K562 (cell line): ENCODE measurements at regions not wholly inside any gene's neighbourhood (a gene's known extent, or its start where the extent isn't known, plus 50 kb on each side); places are given as distances from the start of the nearest gene placed in this dataset.
A peak's percentile ranks its signal among the peaks of the same experiment; 100 is the strongest.

Source experiments
- CBFA2T2 ChIP-seq: fragments of 450-650 bp; conservative IDR thresholded peaks from 2 replicates; pipeline ENCODE4 v1.6.1; 2017; ENCODE audit warnings: mild to moderate bottlenecking
- CREM ChIP-seq: IDR thresholded peaks from 2 replicates; pipeline ENCODE4 v1.6.1; 2014; ENCODE audit warnings: antibody characterized with exemption, low read depth
- DACH1 ChIP-seq: fragments of 450-650 bp; IDR thresholded peaks from 2 replicates; pipeline ENCODE4 v1.6.1; 2018; ENCODE audit not compliant: partially characterized antibody
- EHMT2 ChIP-seq: fragments of 450-650 bp; IDR thresholded peaks from 2 replicates; pipeline ENCODE4 v1.6.1; 2018; ENCODE audit warnings: antibody characterized with exemption
- ESRRB ChIP-seq: fragments of 250-450 bp; sonication (Bioruptor Pico); IDR thresholded peaks from 2 replicates; pipeline ENCODE4 v1.5.0; 2020; ENCODE audit warnings: mild to moderate bottlenecking, moderate library complexity, borderline replicate concordance
- GABPB1 ChIP-seq: sonication (generic); formaldehyde crosslinking; IDR thresholded peaks from 2 replicates; pipeline ENCODE4 v1.8.0; 2022; ENCODE audit warnings: mild to moderate bottlenecking, missing genetic modification reagents
- HIVEP1 ChIP-seq: fragments of 250-450 bp; sonication (Bioruptor Pico); IDR thresholded peaks from 2 replicates; pipeline ENCODE4 v1.4.0; 2020; ENCODE audit warnings: mild to moderate bottlenecking
- KLF16 ChIP-seq: IDR thresholded peaks from 2 replicates; pipeline ENCODE4 v1.6.1; 2016; ENCODE audit warnings: antibody characterized with exemption
- MTA2 ChIP-seq: fragments of 450-650 bp; IDR thresholded peaks from 2 replicates; pipeline ENCODE4 v1.6.1; 2016; ENCODE audit warnings: low read depth
- NFIC ChIP-seq: fragments of 450-650 bp; IDR thresholded peaks from 2 replicates; pipeline ENCODE4 v1.6.1; 2017; ENCODE audit warnings: mild to moderate bottlenecking, inconsistent platforms
- PCBP2 ChIP-seq: fragments of 200-400 bp; formaldehyde crosslinking; IDR thresholded peaks from 2 replicates; pipeline ENCODE4 v1.6.1; 2018; ENCODE audit warnings: low read length, low read depth, mild to moderate bottlenecking, moderate library complexity; ENCODE audit not compliant: poor library complexity, severe bottlenecking
- PML ChIP-seq: IDR thresholded peaks from 2 replicates; pipeline ENCODE4 v1.6.1; 2012; ENCODE audit warnings: low read length, inconsistent platforms
- RNF2 ChIP-seq: sonication (generic); IDR thresholded peaks from 2 replicates; pipeline ENCODE4 v1.6.1; 2016
- SIN3A ChIP-seq, 2 experiments: fragments of 150-350 bp in 1 of 2; IDR thresholded peaks; 2 replicates each; pipeline ENCODE4 v1.6.1; 2011 to 2016; ENCODE audit warnings: borderline replicate concordance in 2 of 2, low read depth in 2 of 2, low read length in 2 of 2, mild to moderate bottlenecking in 2 of 2, moderate library complexity in 2 of 2; ENCODE audit not compliant: control insufficient read depth in 1 of 2
- SMARCA4 ChIP-seq: fragments of 450-650 bp; IDR thresholded peaks from 2 replicates; pipeline ENCODE4 v1.6.1; 2016
- SMARCC2 ChIP-seq: fragments of 450-650 bp; IDR thresholded peaks from 2 replicates; pipeline ENCODE4 v1.6.1; 2017; ENCODE audit warnings: antibody characterized with exemption, moderate library complexity, mild to moderate bottlenecking, low read depth
- STAT5A ChIP-seq: IDR thresholded peaks from 2 replicates; pipeline ENCODE4 v1.6.1; 2012; ENCODE audit warnings: low read length, inconsistent platforms, borderline replicate concordance
- TRIM28 ChIP-seq: fragments of 450-650 bp; IDR thresholded peaks from 2 replicates; pipeline ENCODE4 v1.6.1; 2017
- ZNF217 ChIP-seq: sonication (generic); formaldehyde crosslinking; IDR thresholded peaks from 2 replicates; pipeline ENCODE4 v1.8.0; 2022; ENCODE audit warnings: mild to moderate bottlenecking, missing genetic modification reagents
- ZNF354B ChIP-seq: fragments of 250-450 bp; sonication (Bioruptor Pico); IDR thresholded peaks from 2 replicates; pipeline ENCODE4 v1.4.0; 2020
- ZNF507 ChIP-seq: conservative IDR thresholded peaks from 2 replicates; pipeline ENCODE4 v1.6.1; 2017; ENCODE audit warnings: missing genetic modification characterization, missing compliant biosample characterization
- TF ChIP-seq, protein P1 (sequence below): fragments of 250-450 bp; sonication (Bioruptor Pico); IDR thresholded peaks from 2 replicates; pipeline ENCODE4 v1.4.0; 2020
- TF ChIP-seq, protein P2 (sequence below), 2 experiments: fragments of 200-800 bp in 1 of 2; sonication (Bioruptor generic) in 1 of 2; sonication (generic) in 1 of 2; formaldehyde crosslinking in 1 of 2; IDR thresholded peaks in 1 of 2; conservative IDR thresholded peaks in 1 of 2; 2 replicates each; pipeline versions ENCODE4 v1.5.0 to v1.6.1; 2016 to 2020; ENCODE audit warnings: missing compliant biosample characterization in 1 of 2, missing genetic modification characterization in 1 of 2, missing genetic modification reagents in 1 of 2
- TF ChIP-seq, protein P3 (sequence below): sonication (generic); formaldehyde crosslinking; IDR thresholded peaks from 2 replicates; pipeline ENCODE4 v1.8.1; 2023; ENCODE audit warnings: mild to moderate bottlenecking, missing genetic modification reagents

DNA sequence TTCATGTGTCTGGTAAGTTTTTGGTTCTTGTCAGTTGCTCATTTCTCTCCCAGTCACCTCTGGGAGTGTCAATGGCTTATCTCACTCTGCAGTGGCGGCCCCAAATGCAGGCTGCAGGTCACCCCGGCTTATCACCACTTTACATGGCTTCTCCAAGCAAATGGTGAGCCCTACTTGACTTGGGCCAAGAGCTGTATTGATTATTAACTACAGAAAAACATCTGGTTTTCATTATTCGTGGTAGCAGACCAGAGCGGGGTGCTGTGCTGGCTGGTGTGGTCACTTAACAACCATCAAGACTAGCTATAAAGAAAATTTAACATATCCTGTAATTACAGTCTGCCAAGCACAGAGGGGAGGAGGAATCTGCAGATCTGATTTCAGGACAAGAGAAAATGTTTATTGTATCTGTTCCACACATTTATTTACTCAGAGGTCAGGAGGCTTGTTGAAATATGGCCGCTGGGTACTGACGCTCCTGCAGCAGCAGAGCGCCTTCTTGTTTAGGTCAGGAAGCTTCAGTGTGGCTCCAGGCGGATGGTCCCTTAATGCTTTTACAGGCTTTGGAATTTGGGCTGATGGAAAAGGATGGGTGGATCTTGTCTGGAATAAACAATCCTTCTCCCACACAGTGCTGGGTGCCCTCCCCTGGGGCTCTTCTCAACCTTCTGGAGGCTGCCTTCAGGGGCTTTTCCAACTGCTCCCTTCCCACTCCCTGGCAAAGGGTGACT is 87.8 kb downstream of the HLX start (continued):
- peak; percentile 88 for TF ChIP-seq MTA2
- peak; percentile 92 for TF ChIP-seq EHMT2
- peak; percentile 89 for TF ChIP-seq SMARCC2
- TF ChIP-seq PML: peak; percentile 92
- TF ChIP-seq STAT5A: peak; percentile 91
- TF ChIP-seq ZNF354B (CRISPR knock-in tag): no peak
- peak; percentile 69; the same call in 1 of the 2 replicates for TF ChIP-seq RNF2
- peak; percentile 73 for TF ChIP-seq DACH1
- TF ChIP-seq KLF16: peak; percentile 92
- TF ChIP-seq CREM: peak; percentile 81
- TF ChIP-seq ESRRB: no peak
- peak; percentile 84 for TF ChIP-seq NFIC
- no peak for TF ChIP-seq PCBP2
- TF ChIP-seq ZNF217: no peak
- TF ChIP-seq SMARCA4: peak; percentile 93
- TF ChIP-seq SIN3A (IDR thresholded peaks at IDR 0.05; ENCODE audit: borderline replicate concordance in 2 of 2, control insufficient read depth in 1 of 2, low read depth in 2 of 2, low read length in 2 of 2): no peak
- TF ChIP-seq ZNF507 (tag): no peak
- no peak for TF ChIP-seq TRIM28
- no peak for TF ChIP-seq GABPB1 (CRISPR knock-in tag)
- TF ChIP-seq, protein P1, sequence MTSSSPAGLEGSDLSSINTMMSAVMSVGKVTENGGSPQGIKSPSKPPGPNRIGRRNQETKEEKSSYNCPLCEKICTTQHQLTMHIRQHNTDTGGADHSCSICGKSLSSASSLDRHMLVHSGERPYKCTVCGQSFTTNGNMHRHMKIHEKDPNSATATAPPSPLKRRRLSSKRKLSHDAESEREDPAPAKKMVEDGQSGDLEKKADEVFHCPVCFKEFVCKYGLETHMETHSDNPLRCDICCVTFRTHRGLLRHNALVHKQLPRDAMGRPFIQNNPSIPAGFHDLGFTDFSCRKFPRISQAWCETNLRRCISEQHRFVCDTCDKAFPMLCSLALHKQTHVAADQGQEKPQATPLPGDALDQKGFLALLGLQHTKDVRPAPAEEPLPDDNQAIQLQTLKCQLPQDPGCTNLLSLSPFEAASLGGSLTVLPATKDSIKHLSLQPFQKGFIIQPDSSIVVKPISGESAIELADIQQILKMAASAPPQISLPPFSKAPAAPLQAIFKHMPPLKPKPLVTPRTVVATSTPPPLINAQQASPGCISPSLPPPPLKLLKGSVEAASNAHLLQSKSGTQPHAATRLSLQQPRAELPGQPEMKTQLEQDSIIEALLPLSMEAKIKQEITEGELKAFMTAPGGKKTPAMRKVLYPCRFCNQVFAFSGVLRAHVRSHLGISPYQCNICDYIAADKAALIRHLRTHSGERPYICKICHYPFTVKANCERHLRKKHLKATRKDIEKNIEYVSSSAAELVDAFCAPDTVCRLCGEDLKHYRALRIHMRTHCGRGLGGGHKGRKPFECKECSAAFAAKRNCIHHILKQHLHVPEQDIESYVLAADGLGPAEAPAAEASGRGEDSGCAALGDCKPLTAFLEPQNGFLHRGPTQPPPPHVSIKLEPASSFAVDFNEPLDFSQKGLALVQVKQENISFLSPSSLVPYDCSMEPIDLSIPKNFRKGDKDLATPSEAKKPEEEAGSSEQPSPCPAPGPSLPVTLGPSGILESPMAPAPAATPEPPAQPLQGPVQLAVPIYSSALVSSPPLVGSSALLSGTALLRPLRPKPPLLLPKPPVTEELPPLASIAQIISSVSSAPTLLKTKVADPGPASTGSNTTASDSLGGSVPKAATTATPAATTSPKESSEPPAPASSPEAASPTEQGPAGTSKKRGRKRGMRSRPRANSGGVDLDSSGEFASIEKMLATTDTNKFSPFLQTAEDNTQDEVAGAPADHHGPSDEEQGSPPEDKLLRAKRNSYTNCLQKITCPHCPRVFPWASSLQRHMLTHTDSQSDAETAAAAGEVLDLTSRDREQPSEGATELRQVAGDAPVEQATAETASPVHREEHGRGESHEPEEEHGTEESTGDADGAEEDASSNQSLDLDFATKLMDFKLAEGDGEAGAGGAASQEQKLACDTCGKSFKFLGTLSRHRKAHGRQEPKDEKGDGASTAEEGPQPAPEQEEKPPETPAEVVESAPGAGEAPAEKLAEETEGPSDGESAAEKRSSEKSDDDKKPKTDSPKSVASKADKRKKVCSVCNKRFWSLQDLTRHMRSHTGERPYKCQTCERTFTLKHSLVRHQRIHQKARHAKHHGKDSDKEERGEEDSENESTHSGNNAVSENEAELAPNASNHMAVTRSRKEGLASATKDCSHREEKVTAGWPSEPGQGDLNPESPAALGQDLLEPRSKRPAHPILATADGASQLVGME (CRISPR knock-in tag): no peak
- no peak for TF ChIP-seq HIVEP1
- TF ChIP-seq CBFA2T2: peak; percentile 96
- TF ChIP-seq, protein P2, sequence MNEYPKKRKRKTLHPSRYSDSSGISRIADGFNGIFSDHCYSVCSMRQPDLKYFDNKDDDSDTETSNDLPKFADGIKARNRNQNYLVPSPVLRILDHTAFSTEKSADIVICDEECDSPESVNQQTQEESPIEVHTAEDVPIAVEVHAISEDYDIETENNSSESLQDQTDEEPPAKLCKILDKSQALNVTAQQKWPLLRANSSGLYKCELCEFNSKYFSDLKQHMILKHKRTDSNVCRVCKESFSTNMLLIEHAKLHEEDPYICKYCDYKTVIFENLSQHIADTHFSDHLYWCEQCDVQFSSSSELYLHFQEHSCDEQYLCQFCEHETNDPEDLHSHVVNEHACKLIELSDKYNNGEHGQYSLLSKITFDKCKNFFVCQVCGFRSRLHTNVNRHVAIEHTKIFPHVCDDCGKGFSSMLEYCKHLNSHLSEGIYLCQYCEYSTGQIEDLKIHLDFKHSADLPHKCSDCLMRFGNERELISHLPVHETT (CRISPR knock-in tag; conservative IDR thresholded peaks at IDR 0.05 in 1 of 2, IDR thresholded peaks at IDR 0.05 in 1 of 2): peak in 1 of 2 experiments; percentile 78; a peak in 2 of 4 replicates
- TF ChIP-seq, protein P3, sequence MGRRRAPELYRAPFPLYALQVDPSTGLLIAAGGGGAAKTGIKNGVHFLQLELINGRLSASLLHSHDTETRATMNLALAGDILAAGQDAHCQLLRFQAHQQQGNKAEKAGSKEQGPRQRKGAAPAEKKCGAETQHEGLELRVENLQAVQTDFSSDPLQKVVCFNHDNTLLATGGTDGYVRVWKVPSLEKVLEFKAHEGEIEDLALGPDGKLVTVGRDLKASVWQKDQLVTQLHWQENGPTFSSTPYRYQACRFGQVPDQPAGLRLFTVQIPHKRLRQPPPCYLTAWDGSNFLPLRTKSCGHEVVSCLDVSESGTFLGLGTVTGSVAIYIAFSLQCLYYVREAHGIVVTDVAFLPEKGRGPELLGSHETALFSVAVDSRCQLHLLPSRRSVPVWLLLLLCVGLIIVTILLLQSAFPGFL (CRISPR knock-in tag): no peak
